GM21447 (cell line): ENCODE measurements at regions not wholly inside any gene's neighbourhood (a gene's known extent, or its start where the extent isn't known, plus 50 kb on each side); places are given as distances from the start of the nearest gene placed in this dataset.
"Not testable (repeated sequence)": the region's sequence is repeated elsewhere in the genome, so short reads cannot be mapped to it uniquely, and the experiment has no call there.

Experiments used
- ATAC-seq: cut with Tn5 transposase; IDR thresholded peaks from one replicate; pipeline ENCODE4 v1.9.1; 2021; ENCODE audit not compliant: unreplicated experiment

DNA sequence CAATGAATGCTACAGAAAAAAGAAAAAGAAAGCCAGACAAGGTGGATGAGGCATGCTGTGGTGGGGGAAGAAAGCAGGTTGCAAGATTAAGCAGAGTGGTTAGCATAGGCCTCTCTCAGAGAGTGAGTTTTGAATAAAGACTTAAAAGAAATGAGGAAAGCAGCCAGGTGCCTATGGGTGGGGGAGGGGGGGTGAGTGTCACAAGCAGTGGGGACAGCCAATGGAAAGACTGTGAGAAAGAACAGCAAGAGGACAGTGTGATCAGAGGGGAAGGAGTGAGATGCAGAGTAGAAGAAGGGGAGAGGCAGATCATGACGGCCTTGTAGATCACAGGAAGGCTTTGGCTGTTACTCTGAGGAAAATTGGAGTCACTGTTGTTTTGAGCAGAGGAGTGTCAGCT is 162.5 kb downstream of the SOX3 start:
- ATAC-seq: no peak

DNA sequence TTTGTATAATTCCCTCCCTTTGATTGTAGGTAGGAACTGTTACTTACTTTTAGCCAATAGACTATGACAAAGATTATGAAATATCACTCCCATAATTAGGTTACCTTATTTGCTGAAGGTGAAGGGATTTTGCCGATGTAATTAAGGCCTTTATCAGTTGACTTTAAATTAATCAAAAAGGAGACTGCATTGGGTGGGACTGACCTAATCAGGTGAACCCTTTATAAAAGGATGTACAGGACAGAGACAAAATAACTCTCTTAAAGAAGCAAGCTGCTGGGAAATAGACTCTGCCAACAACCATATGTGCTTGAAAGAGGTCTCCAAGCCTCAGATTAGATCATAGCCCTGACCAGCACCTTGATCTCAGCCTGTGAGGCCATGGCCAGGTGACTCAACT is 167.6 kb downstream of the SOX3 start:
- ATAC-seq: no peak

DNA sequence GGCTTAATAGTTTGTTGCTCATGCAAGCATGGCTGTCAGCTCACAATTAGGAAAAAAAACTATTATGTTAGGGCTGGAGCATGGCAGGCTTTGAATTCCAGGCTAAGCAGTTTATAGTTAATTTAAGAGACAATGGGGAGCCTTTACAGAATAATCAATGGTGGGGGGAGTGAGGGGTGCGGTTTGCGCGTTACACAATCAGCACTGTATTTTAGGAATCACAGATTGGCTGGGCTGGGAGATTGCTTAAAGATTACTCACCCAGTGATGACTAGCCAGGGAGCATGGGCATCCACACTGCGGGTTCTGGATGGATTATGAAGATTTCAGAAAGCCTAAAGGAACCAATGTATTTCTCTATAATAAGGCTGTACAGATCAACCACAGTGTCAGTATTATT is 186.6 kb downstream of the SOX3 start:
- ATAC-seq: no peak

DNA sequence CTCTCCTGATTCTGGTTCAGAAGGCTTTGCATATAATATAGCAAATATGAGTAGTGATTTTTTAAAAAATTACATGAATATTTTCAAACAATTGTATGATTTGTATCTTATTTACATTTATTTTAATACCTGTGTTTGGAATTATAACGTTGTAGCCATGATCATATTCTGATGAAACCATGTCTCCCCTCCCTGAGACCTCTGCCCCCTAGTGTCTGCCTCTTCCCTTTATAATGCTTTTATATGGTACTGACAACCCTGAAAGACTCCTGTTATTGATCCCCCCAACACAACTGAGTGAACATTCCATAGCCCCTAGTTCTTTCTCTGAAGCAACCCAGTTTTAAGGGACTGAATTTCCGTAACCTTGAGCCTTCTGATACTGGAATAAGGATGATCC is 187.4 kb downstream of the SOX3 start:
- no peak for ATAC-seq

DNA sequence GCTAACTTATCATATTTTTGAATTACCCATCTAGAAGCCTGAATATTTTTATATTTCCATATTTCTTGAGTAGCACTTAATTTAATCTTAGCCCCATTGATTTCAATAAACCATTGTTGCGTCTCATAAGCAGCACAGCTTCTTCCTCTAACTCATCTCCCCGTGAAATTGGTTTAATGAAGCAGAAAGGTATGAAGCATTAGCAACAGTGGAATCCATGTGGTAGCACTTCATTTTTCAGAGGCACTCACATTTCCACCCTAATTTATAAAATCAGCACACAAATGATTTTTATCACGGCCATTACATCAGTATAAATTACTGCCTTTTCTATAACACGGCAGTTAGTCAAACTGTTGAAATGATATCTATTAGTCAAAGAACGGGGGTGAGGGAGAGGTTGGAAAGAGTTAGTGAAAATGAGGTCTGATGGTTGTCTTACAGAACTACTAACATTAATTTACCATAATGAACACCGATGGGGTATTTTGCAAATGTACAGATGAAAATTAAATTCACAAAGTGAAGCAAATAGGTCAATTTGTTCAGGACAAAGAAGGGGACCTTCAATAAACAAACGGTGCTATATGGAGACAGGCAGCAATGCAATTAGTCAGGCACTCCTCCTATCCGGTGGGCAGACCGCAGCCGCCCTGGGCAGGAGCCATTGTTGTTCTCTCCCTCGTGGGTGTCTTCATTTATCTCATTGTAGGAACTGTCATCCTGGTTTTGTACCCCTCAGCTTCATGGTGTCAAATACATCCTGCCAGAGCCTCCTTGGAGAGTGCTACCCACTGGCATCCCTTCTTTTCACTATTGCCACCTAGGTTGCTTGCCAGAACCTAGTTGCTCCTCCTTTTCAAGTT is 205.7 kb downstream of the SOX3 start:
- ATAC-seq: no peak

DNA sequence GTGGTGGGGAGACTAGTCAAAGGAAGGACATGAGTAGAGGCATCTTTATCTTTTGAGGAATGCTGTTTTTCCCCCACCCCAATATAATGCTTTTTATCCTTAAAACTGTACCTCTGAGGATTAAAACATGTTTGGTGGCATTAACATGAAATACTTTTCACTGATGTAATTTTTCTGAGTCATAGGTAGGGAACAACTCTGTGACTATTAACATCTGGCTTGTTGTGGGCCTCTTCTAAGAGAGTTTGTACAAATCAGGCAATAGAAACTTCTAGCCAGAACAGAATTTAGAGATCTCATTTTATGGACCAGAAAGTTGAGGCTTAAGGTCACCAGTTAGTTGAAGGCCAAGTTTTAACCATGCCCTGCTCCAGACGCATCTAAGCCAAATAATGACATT is 207.6 kb downstream of the SOX3 start:
- ATAC-seq: no peak

DNA sequence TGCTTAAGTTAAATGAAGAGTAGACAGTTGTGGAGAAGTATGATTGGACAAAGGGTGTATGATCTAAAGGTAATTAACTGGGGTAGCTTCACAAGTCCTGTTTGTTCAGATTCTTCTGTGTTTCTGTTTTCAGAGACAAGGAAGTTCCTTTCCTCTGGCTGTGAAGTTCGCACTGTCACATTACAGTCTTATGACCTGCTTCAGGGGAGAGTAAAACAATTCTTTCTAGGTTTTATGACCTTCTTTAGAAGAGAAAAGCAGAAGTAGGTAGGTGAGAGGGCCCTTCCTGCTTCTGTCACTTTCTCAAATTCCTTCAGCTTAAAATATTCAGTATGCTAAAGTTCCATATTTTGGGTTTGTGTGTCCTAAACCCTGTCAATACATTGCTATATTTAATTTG is 211.9 kb downstream of the SOX3 start:
- no peak for ATAC-seq

DNA sequence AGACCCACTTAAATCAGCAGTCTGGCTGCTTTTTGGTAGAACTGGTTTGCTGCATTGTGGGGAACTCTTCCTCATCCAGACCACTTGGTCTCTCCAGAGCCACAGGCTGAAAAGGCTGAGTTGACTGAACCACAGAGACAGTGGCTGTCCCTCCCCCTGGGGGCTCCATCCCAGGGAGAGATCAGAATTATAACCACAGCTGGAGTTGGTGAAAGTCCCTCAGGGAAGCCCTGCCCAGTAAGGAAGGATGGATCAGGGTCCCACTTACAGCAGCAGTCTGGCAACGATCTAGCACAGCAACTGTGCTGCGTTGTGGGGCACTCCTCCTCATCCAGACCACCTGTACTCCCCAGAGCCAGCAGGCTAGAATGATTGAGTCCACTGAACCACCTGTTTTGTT is 212.7 kb downstream of the SOX3 start:
- no peak for ATAC-seq

DNA sequence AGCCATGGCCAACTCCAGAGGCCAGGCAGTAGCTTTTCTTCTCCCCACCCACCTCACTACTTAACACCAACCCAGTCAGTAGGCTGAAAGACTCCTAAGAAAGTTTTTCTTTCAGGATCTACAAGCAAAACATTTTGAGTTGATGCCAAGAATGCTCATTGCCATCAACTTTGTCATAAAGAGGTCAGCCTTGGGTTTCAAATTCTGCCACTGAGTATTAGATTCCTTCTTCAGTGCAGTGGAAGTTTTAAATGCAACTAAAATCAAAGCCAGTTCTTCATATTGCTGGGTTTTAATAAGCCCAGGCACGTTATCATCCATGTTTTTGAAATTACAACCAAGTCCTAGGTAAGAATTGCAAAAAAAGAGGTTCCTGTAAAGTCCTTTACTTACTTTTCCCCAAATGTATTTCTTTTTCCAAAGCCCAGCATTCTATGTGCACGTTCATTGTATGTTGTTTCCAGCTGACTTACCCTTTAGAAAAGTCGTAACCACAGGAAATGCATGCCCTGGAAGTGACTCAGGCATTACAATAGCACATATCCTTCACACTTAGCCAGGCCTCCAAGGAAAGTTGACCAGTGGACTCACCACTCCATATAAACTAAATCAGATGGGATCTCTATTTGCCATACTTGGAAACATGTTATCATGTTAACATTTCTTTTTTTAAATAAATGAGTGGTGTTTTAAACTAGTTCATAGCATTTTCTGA is 229.9 kb downstream of the SOX3 start:
- ATAC-seq: no peak

DNA sequence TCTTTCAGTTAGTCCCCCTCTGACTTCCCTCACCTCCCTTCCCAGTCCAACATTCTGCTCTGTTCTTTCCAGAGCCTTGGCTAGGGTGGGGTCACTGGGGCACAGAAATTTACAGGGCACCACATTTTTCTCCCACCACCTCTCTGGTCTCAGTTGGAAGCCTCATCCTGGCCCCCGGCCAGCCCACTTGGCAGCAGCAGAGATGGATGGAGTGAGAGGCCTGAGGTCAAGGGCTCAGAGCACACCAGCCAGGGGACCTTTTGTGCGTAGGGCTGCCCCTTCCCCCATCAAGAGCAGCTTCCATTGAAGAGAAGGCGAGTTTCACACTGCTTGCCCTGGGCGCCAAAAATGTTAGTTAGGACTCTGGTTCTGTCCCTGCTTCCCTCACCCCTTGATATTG is 230.9 kb downstream of the SOX3 start:
- ATAC-seq: no peak

DNA sequence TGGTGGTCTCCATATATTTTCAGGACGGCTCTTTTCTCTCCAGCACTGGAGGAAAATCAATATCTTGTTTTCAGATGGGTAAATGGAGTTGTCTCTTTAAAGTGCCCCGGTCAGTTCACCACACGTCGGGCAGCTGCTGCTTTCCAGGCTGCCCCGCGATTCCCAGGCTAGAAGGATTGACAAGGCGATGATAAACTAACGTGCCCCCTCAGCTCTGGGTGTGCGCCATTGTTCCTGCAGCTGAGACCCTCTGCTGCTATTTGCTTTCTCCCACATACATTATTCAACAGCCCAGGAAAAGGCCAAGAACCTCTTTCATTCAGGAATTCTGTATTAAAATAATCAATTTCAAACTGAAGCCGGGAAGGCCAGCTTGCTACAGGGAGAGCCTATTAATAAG is 254.5 kb downstream of the SOX3 start:
- no peak for ATAC-seq

DNA sequence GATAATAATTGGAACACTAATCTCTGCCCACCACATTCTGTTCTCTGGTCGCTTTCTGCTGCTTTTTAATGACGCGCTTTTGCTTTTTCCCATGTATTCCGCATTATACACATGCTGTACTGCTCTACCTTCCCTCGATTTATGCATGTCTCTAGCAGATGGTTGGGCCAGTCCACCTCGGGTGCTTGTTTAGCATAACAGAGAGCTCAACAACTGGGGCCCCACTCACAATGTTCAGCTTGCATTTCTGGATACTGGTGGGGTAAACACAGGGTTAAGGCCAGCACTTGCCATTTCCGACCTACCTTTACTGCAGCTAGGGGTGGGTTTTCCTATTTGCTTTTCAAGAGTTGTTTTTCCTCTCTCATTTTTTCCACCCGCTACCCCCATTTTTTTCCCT is 255.8 kb downstream of the SOX3 start:
- no peak for ATAC-seq

DNA sequence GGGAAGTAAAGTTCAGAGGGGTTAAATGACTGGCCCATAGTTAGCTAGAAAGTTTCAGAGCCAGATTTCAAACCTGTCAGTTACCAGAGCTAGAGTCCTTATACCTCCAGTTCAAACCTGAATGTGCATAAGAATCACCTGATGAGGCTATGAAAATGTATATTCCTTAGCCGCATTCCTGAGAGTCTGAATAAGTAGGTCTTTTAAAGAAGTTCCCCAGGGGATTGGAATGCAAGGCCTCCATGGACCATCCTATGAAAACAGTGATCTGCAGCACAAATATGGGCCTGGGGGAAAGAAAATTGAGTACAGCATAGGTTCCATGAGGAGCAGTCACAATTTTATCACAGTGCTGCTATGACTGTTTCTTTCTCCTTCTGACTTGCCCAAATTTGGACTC is 263.9 kb upstream of the CXorf66 start:
- no peak for ATAC-seq

DNA sequence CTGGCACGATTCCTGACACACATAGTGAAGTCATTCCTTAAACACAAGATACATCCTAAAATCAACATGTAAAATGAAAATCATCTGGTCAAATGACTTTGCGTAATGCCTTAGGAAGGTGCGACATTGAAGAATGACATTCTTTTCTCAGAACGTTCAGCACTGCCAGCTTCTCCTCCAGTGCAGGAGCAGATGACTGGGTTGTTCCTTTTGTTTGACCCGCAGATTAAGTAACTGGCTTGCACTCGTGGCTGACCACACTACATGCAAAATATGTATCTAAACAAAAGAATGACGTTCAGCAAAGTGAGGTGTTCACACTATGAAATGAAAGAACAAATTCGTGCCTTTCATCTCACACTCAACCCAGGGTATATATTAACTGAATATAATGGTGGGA is 260.7 kb upstream of the CXorf66 start:
- not testable (repeated sequence) for ATAC-seq

DNA sequence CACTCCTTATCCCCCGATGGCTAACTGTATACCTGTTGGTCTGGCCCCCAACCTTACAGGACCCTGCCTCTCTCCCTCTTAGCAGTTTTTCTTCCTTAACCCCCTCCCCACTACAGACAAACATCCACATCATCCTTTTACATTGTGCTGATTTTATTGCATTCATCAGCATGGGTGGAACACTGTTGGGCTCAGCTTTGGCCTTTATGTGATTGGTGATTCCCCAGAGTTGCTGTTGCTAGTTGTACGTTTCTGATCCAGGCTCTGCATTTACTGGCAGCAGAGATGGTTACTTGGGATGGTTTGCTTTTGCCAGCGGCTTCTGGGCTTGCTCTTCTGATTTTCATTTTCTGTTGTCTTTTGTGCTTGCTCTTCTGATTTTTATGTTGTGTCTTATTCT is 250.6 kb upstream of the CXorf66 start:
- not testable (repeated sequence) for ATAC-seq

DNA sequence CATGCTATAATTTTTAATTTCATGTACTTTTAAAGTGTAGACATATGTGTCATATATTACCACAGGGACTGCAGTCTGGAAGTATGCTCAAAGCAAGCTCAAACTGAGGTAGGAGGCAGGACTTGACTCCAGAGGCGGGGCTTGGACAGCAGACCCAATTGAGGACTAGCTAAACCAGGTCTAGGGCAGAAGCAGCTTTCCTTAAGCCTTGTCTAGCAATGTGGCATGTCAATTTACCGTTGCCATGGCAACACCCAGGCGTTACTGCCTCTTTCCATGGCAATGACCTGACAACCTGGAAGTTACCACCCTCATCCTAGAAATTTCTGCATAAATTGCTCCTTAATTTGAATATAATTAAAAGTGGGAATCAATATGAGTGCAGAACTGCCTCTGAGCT is 249.2 kb upstream of the CXorf66 start:
- ATAC-seq: not testable (repeated sequence)

DNA sequence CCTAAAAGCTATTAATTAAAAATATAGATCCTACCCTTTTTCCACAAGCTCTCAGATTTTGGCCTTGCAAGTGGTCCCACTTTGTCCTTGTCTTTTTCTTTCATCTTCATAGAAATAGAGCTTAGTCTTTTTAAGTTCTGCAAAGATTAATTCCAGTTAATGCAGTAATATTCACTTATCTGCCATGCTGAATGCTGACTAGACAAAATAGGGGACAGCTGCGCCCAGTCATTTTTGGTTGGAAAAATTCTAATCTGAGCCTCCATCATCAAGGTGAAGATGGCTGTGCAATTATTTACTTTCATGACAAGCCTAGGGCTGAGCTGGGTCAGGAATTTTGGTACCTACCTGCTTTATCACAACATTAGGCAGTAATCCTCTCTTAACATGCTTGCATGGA is 241.3 kb upstream of the CXorf66 start:
- ATAC-seq: no peak

DNA sequence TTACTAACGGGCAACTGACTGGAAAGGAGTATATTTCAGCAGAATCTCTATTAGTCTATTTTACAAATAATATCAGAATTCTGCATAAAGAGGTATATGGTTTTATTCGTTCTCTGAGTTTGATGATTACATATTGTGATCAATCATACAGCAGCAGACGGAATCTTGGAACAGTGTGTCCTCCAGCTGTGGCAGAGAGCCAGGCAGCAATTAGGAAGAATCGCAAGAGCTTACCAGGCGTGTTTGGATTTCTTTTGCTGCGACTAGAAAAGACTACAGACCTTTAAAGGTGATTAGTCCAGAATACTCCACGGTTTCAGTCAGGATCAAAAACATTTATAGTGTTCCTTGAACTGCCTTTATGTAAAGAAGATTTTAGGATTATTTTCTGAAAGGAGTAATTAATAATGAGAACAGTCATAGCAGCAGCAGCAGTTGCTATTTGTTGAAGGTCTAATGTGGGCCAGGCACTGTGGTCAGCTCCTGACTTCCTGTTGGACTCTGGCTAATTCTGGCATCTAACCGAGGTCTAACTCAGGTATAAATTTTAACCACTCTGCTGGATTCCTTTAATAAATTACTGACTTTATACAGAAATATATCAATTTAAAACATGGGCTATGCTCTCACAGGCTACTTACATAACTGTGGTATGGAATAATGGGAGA is 225.3 kb upstream of the CXorf66 start:
- no peak for ATAC-seq

DNA sequence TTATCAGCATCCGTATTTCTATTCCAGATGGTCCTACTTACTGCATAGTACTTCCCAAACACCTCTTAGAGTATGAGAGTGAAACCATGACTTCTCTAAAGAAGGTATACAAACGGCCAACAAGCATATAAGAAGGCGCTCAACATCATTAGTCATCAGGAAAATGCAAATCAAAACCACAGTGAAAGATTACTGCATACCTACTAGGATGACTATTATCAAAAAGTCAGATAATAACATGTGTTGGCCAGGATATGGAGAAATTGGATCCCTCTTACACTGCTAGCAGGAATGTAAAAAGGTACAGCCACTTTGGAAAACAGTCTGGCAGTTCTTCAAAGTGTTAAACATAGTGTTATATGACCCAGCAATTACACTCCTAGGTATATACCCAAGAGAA is 215.3 kb upstream of the CXorf66 start:
- no peak for ATAC-seq

DNA sequence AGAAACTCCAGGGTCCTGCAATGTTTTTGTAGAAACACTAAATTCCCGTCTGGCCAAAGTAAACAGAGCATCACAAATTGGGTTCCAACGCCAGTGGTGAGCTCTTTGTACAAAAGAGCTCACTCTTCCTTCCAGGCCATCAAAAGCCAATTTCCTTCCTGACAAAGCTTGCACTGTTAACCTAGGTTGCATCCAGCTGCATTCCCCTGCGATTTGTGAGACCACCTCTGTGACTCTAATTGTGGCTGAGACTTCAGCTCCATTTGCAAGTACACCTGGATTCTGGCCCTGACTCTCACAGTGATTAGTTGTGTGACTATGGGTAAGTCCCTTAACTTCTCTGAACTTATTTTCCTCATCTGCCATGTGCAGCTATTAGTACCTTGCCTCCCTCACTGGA is 212.5 kb upstream of the CXorf66 start:
- ATAC-seq: no peak

DNA sequence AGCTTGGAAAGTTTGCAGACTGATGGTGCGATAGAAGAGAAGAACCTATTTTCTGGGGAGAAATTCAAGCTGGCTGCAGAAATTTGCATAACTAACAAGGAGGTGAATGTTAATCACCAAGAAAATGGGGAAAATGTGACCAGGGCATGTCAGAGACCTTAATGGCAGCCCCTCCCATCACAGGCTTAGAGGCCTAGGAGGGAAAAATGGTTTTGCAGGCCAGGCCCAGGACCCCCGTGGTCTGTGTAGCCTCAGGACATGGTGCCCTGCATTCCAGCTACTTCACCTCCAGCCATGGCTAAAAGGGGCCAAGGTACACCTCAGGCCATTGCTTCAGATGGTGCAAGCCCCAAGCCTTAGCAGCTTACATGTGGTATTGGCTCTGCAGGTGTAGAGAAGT is 207.1 kb upstream of the CXorf66 start:
- ATAC-seq: no peak

DNA sequence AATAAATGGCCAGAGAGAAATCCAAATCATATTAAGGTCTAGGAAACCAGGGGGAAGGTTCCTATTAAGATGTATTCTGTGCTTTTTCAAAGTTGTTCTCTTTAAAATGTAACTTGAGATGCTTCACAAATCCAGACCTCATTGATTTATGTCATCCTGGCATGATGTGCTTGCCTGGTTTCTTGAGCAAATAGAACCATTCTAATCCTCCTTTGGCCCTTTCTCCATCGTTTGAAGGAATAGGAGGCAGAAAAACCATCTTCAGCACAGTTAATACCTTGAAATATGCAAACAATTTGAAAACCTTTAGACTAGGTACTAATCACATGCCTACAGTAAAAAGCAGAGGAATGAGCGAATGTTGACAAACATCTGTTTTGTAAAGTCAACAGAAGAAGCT is 202.2 kb upstream of the CXorf66 start:
- ATAC-seq: no peak
